Smooth muscle cell (in vitro differentiated cells): ENCODE measurements at regions not wholly inside any gene's neighbourhood (a gene's known extent, or its start where the extent isn't known, plus 50 kb on each side); places are given as distances from the start of the nearest gene placed in this dataset.

Experiments used
- DNase-seq: peaks from one replicate; lab custom pipeline; 2025; ENCODE audit not compliant: unreplicated experiment; lab: John Stamatoyannopoulos, UW
- H2AFZ ChIP-seq: fragments of 200-600 bp; sonication (generic); 2 replicates; pipeline ENCODE4 v1.6.0; 2016; ENCODE audit warnings: antibody characterized with exemption, low read depth, mild to moderate bottlenecking
- H3F3A ChIP-seq: fragments of 200-600 bp; sonication (generic); 2 replicates; pipeline ENCODE4 v1.6.0; 2017; ENCODE audit warnings: antibody characterized with exemption, low read depth
- H3K27ac ChIP-seq: fragments of 200-600 bp; sonication (generic); 2 replicates; pipeline ENCODE4 v1.5.1; 2016; ENCODE audit warnings: low read depth, mild to moderate bottlenecking
- H3K27me3 ChIP-seq: fragments of 200-600 bp; sonication (generic); 2 replicates; pipeline ENCODE4 v1.6.1; 2016; ENCODE audit warnings: low read depth, mild to moderate bottlenecking
- H3K36me3 ChIP-seq: fragments of 200-600 bp; sonication (generic); 2 replicates; pipeline ENCODE4 v1.5.1; 2016; ENCODE audit warnings: low read depth
- H3K4me1 ChIP-seq: fragments of 200-600 bp; sonication (generic); 2 replicates; pipeline ENCODE4 v1.5.1; 2016; ENCODE audit warnings: low read depth
- H3K4me2 ChIP-seq: fragments of 200-600 bp; sonication (generic); 2 replicates; pipeline ENCODE4 v1.6.0; 2016; ENCODE audit warnings: mild to moderate bottlenecking
- H3K4me3 ChIP-seq: fragments of 200-600 bp; sonication (generic); 2 replicates; pipeline ENCODE4 v1.5.1; 2016; ENCODE audit warnings: mild to moderate bottlenecking
- H3K79me2 ChIP-seq: fragments of 200-600 bp; sonication (generic); 2 replicates; pipeline ENCODE4 v1.6.0; 2016; ENCODE audit warnings: low read depth, mild to moderate bottlenecking
- H3K9ac ChIP-seq: fragments of 200-600 bp; sonication (generic); 2 replicates; pipeline ENCODE4 v1.6.0; 2016; ENCODE audit warnings: low read depth
- H3K9me3 ChIP-seq: fragments of 200-600 bp; sonication (generic); replicated peaks from 2 replicates; pipeline ENCODE4 v1.5.1; 2016; ENCODE audit warnings: low read depth
- H4K20me1 ChIP-seq: fragments of 200-600 bp; sonication (generic); 2 replicates; pipeline ENCODE4 v1.6.0; 2016; ENCODE audit warnings: low read depth
- WGBS: methylation state at CpG from one replicate; pipeline ENCODE4 v1.1.7; 2016; ENCODE audit warnings: low lambda C conversion rate; 5-methylcytosine and 5-hydroxymethylcytosine counted together
- TF ChIP-seq, protein P1 (sequence below): fragments of 200-600 bp; sonication (generic); IDR thresholded peaks from 2 replicates; pipeline ENCODE4 v1.5.1; 2017; ENCODE audit warnings: borderline replicate concordance, mild to moderate bottlenecking, antibody characterized with exemption; ENCODE audit not compliant: insufficient read depth, poor library complexity, severe bottlenecking

DNA sequence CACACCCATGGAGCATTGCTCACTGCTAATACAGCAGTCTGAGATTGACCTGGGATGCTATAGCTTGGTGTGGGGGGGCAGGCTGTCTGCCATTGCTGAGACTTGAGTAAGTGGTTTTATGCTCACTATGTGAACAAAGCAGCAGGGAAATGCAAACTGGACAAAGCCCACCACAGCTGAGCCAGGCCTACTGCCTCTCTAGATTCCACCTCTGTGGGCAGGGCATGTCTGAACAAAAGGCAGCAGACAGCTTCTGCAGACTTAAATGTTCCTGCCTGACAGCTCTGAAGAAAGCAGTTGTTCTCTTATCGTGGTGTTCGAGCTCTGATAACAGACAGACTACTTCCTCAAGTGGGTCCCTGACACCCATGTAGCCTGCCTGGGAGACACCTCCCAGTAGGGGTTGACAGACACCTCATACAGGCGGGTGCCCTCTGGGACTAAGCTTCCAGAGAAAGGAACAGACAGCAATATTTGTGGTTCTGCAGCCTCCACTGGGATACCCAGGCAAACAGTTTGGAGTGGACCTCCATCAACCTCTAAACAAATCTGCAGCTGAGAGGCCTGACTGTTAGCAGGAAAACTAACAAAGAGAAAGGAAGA is 2204.8 kb downstream of the TP53TG3F start:
- Histone ChIP-seq H2AFZ (no peak overlapping the region), H3K9ac (no peak overlapping the region), H3K27ac (no peak overlapping the region), H3F3A (no peaks in the 10 kb centered on the region), H3K27me3 (no peaks in the 10 kb centered on the region), H3K4me3 (no peak overlapping the region), H3K79me2 (no peaks in the 10 kb centered on the region), H3K4me2 (no peak overlapping the region), H3K9me3 (peaks cover 9% of the 10 kb centered on the region), H3K36me3 (no peaks in the 10 kb centered on the region), H3K4me1 (no peaks in the 10 kb centered on the region), H4K20me1 (no peaks in the 10 kb centered on the region)
- WGBS = 74% methylated on average over 3 of the region's 3 CpGs
- TF ChIP-seq, protein P1, sequence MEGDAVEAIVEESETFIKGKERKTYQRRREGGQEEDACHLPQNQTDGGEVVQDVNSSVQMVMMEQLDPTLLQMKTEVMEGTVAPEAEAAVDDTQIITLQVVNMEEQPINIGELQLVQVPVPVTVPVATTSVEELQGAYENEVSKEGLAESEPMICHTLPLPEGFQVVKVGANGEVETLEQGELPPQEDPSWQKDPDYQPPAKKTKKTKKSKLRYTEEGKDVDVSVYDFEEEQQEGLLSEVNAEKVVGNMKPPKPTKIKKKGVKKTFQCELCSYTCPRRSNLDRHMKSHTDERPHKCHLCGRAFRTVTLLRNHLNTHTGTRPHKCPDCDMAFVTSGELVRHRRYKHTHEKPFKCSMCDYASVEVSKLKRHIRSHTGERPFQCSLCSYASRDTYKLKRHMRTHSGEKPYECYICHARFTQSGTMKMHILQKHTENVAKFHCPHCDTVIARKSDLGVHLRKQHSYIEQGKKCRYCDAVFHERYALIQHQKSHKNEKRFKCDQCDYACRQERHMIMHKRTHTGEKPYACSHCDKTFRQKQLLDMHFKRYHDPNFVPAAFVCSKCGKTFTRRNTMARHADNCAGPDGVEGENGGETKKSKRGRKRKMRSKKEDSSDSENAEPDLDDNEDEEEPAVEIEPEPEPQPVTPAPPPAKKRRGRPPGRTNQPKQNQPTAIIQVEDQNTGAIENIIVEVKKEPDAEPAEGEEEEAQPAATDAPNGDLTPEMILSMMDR = no peak
- DNase-seq = no peak

DNA sequence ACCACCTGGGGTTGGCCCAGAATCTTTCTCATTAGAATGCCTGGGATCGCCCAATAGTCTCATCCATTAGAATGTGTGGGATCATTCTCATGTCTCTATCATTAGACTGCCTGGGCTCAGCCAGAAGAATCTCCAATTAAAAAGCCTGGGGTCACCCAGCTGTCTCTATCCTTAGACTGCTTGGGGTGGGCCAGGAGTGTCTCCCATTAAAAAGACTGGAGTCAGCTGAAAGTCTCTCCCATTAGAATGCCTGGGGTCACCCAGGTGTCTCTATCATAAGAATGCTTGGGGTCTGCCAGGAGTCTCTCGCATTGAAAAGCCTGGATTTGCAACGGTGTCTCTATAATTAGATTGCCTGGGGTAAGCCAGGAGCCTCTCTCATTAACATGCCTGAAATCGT is 2225.7 kb downstream of the TP53TG3F start:
- DNase-seq = no peak
- H3K4me1 ChIP-seq = no peaks in the 10 kb centered on the region

DNA sequence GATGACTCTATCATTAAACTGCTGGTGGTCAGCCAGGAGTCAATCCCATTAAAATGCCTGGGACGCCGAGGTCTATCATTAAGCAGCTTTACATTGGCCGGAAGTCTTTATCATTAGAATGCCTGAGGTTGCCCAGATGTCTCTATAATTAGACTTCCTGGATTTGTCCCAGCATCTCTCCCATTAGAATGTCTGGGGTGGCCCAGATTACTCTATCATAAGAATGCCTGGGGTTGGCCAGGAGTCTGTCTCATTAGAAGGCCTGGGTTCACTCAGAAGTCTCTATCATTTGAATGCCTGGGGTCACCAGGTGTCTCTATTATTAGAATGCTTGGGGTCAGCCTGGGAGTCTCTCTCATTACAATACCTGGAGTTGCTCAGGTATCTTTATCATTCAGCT is 2227.2 kb downstream of the TP53TG3F start:
- H3F3A ChIP-seq = no peaks in the 10 kb centered on the region

More for the DNA sequence above, 2225.7 kb downstream of the TP53TG3F start:
- Histone ChIP-seq H2AFZ (no peak overlapping the region), H3F3A (no peaks in the 10 kb centered on the region), H3K9ac (no peak overlapping the region), H3K4me2 (no peak overlapping the region), H3K4me3 (no peak overlapping the region), H3K36me3 (no peaks in the 10 kb centered on the region), H3K9me3 (peaks cover 3% of the 10 kb centered on the region), H4K20me1 (no peaks in the 10 kb centered on the region), H3K27me3 (no peaks in the 10 kb centered on the region), H3K79me2 (no peaks in the 10 kb centered on the region), H3K27ac (no peak overlapping the region)
- TF ChIP-seq, protein P1 = no peak
- WGBS = 56% methylated on average over 4 of the region's 4 CpGs

More for the DNA sequence above, 2227.2 kb downstream of the TP53TG3F start:
- no peaks in the 10 kb centered on the region for H3K79me2 ChIP-seq
- no peak overlapping the region for H3K9ac ChIP-seq
- H3K27me3 ChIP-seq = no peaks in the 10 kb centered on the region
- H3K4me3 ChIP-seq = no peak overlapping the region
- H3K27ac ChIP-seq = no peak overlapping the region
- H3K9me3 ChIP-seq = peaks cover 3% of the 10 kb centered on the region
- no peaks in the 10 kb centered on the region for H3K36me3 ChIP-seq
- no peaks in the 10 kb centered on the region for H4K20me1 ChIP-seq
- TF ChIP-seq, protein P1 = no peak
- H3K4me2 ChIP-seq = no peak overlapping the region
- WGBS = 94% methylated on average over 3 of the region's 3 CpGs
- no peak overlapping the region for H2AFZ ChIP-seq
- H3K4me1 ChIP-seq = no peaks in the 10 kb centered on the region
- no peak for DNase-seq
